Mesendoderm (in vitro differentiated cells): ENCODE measurements at regions not wholly inside any gene's neighbourhood (a gene's known extent, or its start where the extent isn't known, plus 50 kb on each side); places are given as distances from the start of the nearest gene placed in this dataset.

Experiments used
- DNase-seq: peaks from one replicate; pipeline ENCODE4 v3.0.0; 2013
- H2AK5ac ChIP-seq: 2 replicates; pipeline ENCODE4 v1.6.1; 2013; ENCODE audit warnings: low read length, inconsistent platforms
- H2BK120ac ChIP-seq: 2 replicates; pipeline ENCODE4 v1.6.1; 2013; ENCODE audit warnings: low read depth, mild to moderate bottlenecking, low read length, moderate library complexity, mixed read lengths
- H2BK15ac ChIP-seq: replicated peaks from 2 replicates; pipeline ENCODE4 v1.6.1; 2013; ENCODE audit warnings: low read depth, mild to moderate bottlenecking, moderate library complexity
- H2BK5ac ChIP-seq: 2 replicates; pipeline ENCODE4 v1.6.1; 2013; ENCODE audit warnings: low read length, inconsistent platforms
- H3K18ac ChIP-seq: 2 replicates; pipeline ENCODE4 v1.6.1; 2013; ENCODE audit warnings: mild to moderate bottlenecking, low read length, mixed read lengths
- H3K23ac ChIP-seq: one replicate; pipeline ENCODE4 v1.6.1; 2013; ENCODE audit warnings: low read length
- H3K27ac ChIP-seq: 2 replicates; pipeline ENCODE4 v1.5.1; 2013; ENCODE audit warnings: low read depth, mild to moderate bottlenecking, inconsistent platforms, low read length, moderate library complexity
- H3K27me3 ChIP-seq: 2 replicates; pipeline ENCODE4 v1.6.1; 2013; ENCODE audit warnings: low read length, control low read depth, mild to moderate bottlenecking, inconsistent platforms; ENCODE audit not compliant: insufficient read depth, poor library complexity
- H3K36me3 ChIP-seq: 2 replicates; pipeline ENCODE4 v1.6.1; 2013; ENCODE audit warnings: low read length, inconsistent platforms; ENCODE audit not compliant: control insufficient read depth, insufficient read depth
- H3K4ac ChIP-seq: one replicate; pipeline ENCODE4 v1.6.1; 2013; ENCODE audit warnings: low read depth, mild to moderate bottlenecking, low read length, moderate library complexity
- H3K4me1 ChIP-seq: 2 replicates; pipeline ENCODE4 v1.6.1; 2013; ENCODE audit warnings: low read depth, low read length, inconsistent platforms; ENCODE audit not compliant: control insufficient read depth
- H3K4me2 ChIP-seq: 2 replicates; pipeline ENCODE4 v1.6.1; 2013; ENCODE audit warnings: low read length
- H3K4me3 ChIP-seq: 2 replicates; pipeline ENCODE4 v1.5.1; 2013; ENCODE audit warnings: mild to moderate bottlenecking, low read length
- H3K56ac ChIP-seq: one replicate; pipeline ENCODE4 v1.6.1; 2013; ENCODE audit warnings: low read length
- H3K79me1 ChIP-seq: 2 replicates; pipeline ENCODE4 v1.6.1; 2013; ENCODE audit warnings: low read length, inconsistent platforms
- H3K79me2 ChIP-seq: 2 replicates; pipeline ENCODE4 v1.6.1; 2013; ENCODE audit warnings: mild to moderate bottlenecking, low read length; ENCODE audit not compliant: control insufficient read depth, insufficient read depth
- H3K9ac ChIP-seq: 2 replicates; pipeline ENCODE4 v1.6.1; 2013; ENCODE audit warnings: low read length, inconsistent platforms
- H4K5ac ChIP-seq: one replicate; pipeline ENCODE4 v1.6.1; 2013; ENCODE audit warnings: low read length
- H4K8ac ChIP-seq: one replicate; pipeline ENCODE4 v1.6.1; 2013; ENCODE audit warnings: low read depth, mild to moderate bottlenecking, control low read depth, low read length, moderate library complexity
- WGBS: extraction: QIAGEN DNeasy Blood & Tissue Kit; methylation state at CpG from one replicate; pipeline ENCODE4 v1.1.7; 2013; ENCODE audit warnings: low lambda C conversion rate, missing lambda C conversion rate; ENCODE audit not compliant: insufficient coverage; ENCODE audit errors: extremely low coverage; 5-methylcytosine and 5-hydroxymethylcytosine counted together

DNA sequence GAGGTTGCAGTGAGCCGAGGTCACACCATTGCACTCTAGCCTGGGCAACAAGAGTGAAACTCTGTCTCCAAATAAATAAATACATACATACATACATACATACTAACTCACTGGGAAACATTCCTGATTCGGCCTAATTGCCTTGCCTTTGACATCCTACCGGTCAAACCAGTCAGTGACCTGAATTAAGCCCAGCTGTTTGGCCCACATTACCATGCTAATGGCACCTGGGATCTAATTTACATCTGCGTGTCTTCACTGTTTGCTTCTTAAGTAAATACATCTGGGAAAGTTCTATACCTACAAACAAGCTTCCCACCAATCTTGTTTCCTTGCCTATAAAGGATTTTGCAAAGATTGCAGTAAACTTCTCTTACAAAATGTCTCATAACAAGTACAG is 230.2 kb upstream of the ZC3H15 start:
- Histone ChIP-seq H4K5ac (no peak overlapping the region), H3K36me3 (no peaks in the 10 kb centered on the region), H3K4me2 (no peak overlapping the region), H2BK120ac (no peak overlapping the region), H3K27me3 (no peaks in the 10 kb centered on the region), H3K27ac (no peak overlapping the region), H3K79me1 (no peaks in the 10 kb centered on the region), H3K4ac (no peak overlapping the region), H2BK15ac (no peak overlapping the region), H2AK5ac (no peak overlapping the region), H3K4me3 (no peak overlapping the region), H4K8ac (no peak overlapping the region), H3K56ac (no peak overlapping the region), H3K79me2 (no peaks in the 10 kb centered on the region), H2BK5ac (no peak overlapping the region), H3K23ac (no peak overlapping the region), H3K4me1 (no peaks in the 10 kb centered on the region), H3K18ac (no peak overlapping the region), H3K9ac (no peak overlapping the region)
- WGBS, result no CpG with 5 or more reads among the region's 4 CpGs
- DNase-seq, result peak; percentile 69

GRCh38 chr2:186256540-186256939 is 229.5 kb upstream of the ZC3H15 start:
- Histone ChIP-seq H3K36me3 (no peaks in the 10 kb centered on the region), H2BK120ac (no peak overlapping the region), H4K5ac (no peak overlapping the region), H3K79me2 (no peaks in the 10 kb centered on the region), H3K4ac (no peak overlapping the region), H2AK5ac (no peak overlapping the region), H3K4me1 (no peaks in the 10 kb centered on the region), H3K4me2 (no peak overlapping the region), H3K79me1 (no peaks in the 10 kb centered on the region), H3K4me3 (no peak overlapping the region), H3K56ac (no peak overlapping the region), H4K8ac (no peak overlapping the region), H3K18ac (no peak overlapping the region), H3K27ac (no peak overlapping the region), H3K27me3 (no peaks in the 10 kb centered on the region), H3K23ac (no peak overlapping the region), H3K9ac (no peak overlapping the region), H2BK15ac (no peak overlapping the region), H2BK5ac (no peak overlapping the region)
- DNase-seq, result peak; percentile 61
- WGBS, result no CpG with 5 or more reads among the region's 1 CpG

GRCh38 chr2:186263673-186264250 is 222.3 kb upstream of the ZC3H15 start:
- no peak overlapping the region for H3K4me2 ChIP-seq
- H3K4me3 ChIP-seq, result no peak overlapping the region
- H3K4ac ChIP-seq, result no peak overlapping the region
- H3K23ac ChIP-seq, result no peak overlapping the region
- no peaks in the 10 kb centered on the region for H3K27me3 ChIP-seq
- no peak overlapping the region for H4K5ac ChIP-seq
- no peaks in the 10 kb centered on the region for H3K79me1 ChIP-seq
- no peak overlapping the region for H3K9ac ChIP-seq
- H3K27ac ChIP-seq, result no peak overlapping the region
- peak; percentile 21 for DNase-seq
- no peak overlapping the region for H2AK5ac ChIP-seq
- no peak overlapping the region for H2BK15ac ChIP-seq
- no peak overlapping the region for H3K18ac ChIP-seq
- no peaks in the 10 kb centered on the region for H3K36me3 ChIP-seq
- WGBS, result no CpG with 5 or more reads among the region's 3 CpGs
- H2BK120ac ChIP-seq, result no peak overlapping the region
- no peak overlapping the region for H4K8ac ChIP-seq
- H2BK5ac ChIP-seq, result no peak overlapping the region
- no peaks in the 10 kb centered on the region for H3K4me1 ChIP-seq
- H3K56ac ChIP-seq, result no peak overlapping the region
- no peaks in the 10 kb centered on the region for H3K79me2 ChIP-seq

- Histone ChIP-seq H3K56ac (no peak overlapping the region), H3K18ac (no peak overlapping the region), H3K4me1 (no peaks in the 10 kb centered on the region), H4K5ac (no peak overlapping the region), H3K4ac (no peak overlapping the region), H3K4me2 (no peak overlapping the region), H4K8ac (no peak overlapping the region), H3K36me3 (no peaks in the 10 kb centered on the region), H3K9ac (no peak overlapping the region), H3K23ac (no peak overlapping the region), H2BK5ac (no peak overlapping the region), H2AK5ac (no peak overlapping the region), H3K27me3 (no peaks in the 10 kb centered on the region), H3K4me3 (no peak overlapping the region), H3K79me1 (no peaks in the 10 kb centered on the region), H2BK15ac (no peak overlapping the region), H3K27ac (no peak overlapping the region), H2BK120ac (no peak overlapping the region), H3K79me2 (no peaks in the 10 kb centered on the region)
- WGBS, result no CpG with 5 or more reads among the region's 2 CpGs
- no peak for DNase-seq
These were observed 216.5 kb upstream of the ZC3H15 start for GRCh38 chr2:186269536-186269935.

GRCh38 chr2:186273953-186274352 is 212.1 kb upstream of the ZC3H15 start:
- Histone ChIP-seq H3K27me3 (no peaks in the 10 kb centered on the region), H3K4me3 (no peak overlapping the region), H3K79me1 (no peaks in the 10 kb centered on the region), H3K4me1 (no peaks in the 10 kb centered on the region), H3K56ac (no peak overlapping the region), H3K36me3 (no peaks in the 10 kb centered on the region), H3K4ac (no peak overlapping the region), H2BK5ac (no peak overlapping the region), H3K23ac (no peak overlapping the region), H2BK15ac (no peak overlapping the region), H2BK120ac (no peak overlapping the region), H3K4me2 (no peak overlapping the region), H4K5ac (no peak overlapping the region), H3K18ac (no peak overlapping the region), H3K27ac (no peak overlapping the region), H3K79me2 (no peaks in the 10 kb centered on the region), H2AK5ac (no peak overlapping the region), H3K9ac (no peak overlapping the region), H4K8ac (no peak overlapping the region)
- DNase-seq, result no peak

- no peak overlapping the region for H3K4ac ChIP-seq
- H2BK15ac ChIP-seq, result no peak overlapping the region
- DNase-seq, result peak; percentile 61
- no peak overlapping the region for H2BK5ac ChIP-seq
- H3K4me1 ChIP-seq, result no peaks in the 10 kb centered on the region
- no peak overlapping the region for H3K23ac ChIP-seq
- no peak overlapping the region for H3K18ac ChIP-seq
- no peak overlapping the region for H3K4me2 ChIP-seq
- no peak overlapping the region for H4K8ac ChIP-seq
- H3K27me3 ChIP-seq, result no peaks in the 10 kb centered on the region
- no peak overlapping the region for H3K9ac ChIP-seq
- H4K5ac ChIP-seq, result no peak overlapping the region
- no peak overlapping the region for H2AK5ac ChIP-seq
- no peak overlapping the region for H3K56ac ChIP-seq
- H3K79me1 ChIP-seq, result no peaks in the 10 kb centered on the region
- no peak overlapping the region for H3K27ac ChIP-seq
- no peaks in the 10 kb centered on the region for H3K36me3 ChIP-seq
- no peak overlapping the region for H2BK120ac ChIP-seq
- WGBS, result no CpG with 5 or more reads among the region's 6 CpGs
- no peaks in the 10 kb centered on the region for H3K79me2 ChIP-seq
- H3K4me3 ChIP-seq, result no peak overlapping the region
These were observed 211.0 kb upstream of the ZC3H15 start for GRCh38 chr2:186274936-186275575.
